SH-SY5Y (cell line): ENCODE measurements at regions not wholly inside any gene's neighbourhood (a gene's known extent, or its start where the extent isn't known, plus 50 kb on each side); places are given as distances from the start of the nearest gene placed in this dataset.

Experiments used
- GATA2 ChIP-seq: IDR thresholded peaks from 2 replicates; pipeline ENCODE4 v1.6.1; 2011; ENCODE audit warnings: mild to moderate bottlenecking, low read depth, low read length
- GATA3 ChIP-seq: IDR thresholded peaks from 2 replicates; pipeline ENCODE4 v1.6.1; 2011; ENCODE audit warnings: low read depth, mild to moderate bottlenecking, low read length, moderate library complexity

- TF ChIP-seq GATA2 (no peak), GATA3 (no peak)
Measured at GRCh38 chr16:86167061-86167460, 268.1 kb downstream of the IRF8 start.
